ENCODE measurements at regions not wholly inside any gene's neighbourhood (a gene's known extent, or its start where the extent isn't known, plus 50 kb on each side); places are given as distances from the start of the nearest gene placed in this dataset.
A peak's percentile ranks its signal among the peaks of the same experiment; 100 is the strongest.

DNA sequence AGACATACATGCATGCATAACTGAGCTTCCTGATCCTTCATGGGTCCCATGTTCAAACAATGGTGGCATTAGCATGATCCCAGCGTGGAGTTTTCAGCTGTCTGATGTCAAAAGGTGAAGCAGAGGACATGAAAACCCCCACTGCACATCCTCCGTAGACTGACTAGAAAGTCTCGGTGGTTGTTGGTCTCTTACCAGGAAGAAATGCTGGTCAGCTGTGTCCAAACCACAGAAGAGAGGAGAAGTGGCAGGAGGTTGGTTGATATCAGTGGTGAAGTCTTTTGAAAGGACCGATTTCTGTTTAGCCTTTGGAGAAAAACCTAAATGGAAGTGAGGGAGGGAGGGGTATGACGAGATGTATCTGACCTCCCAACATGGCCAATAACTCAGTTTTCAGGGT is 201.9 kb downstream of the SPATA18 start:
- H3K9me3 Mint-ChIP-seq = peaks cover 29% of the 10 kb centered on the region
- WGBS, 2 experiments (ENCODE audit: insufficient coverage in 1 of 2, insufficient read length in 1 of 2) = 75 to 94% methylated on average over 3 to 5 of the region's 5 CpGs
- peaks cover 18% of the 10 kb centered on the region for H3K4me1 Mint-ChIP-seq

DNA sequence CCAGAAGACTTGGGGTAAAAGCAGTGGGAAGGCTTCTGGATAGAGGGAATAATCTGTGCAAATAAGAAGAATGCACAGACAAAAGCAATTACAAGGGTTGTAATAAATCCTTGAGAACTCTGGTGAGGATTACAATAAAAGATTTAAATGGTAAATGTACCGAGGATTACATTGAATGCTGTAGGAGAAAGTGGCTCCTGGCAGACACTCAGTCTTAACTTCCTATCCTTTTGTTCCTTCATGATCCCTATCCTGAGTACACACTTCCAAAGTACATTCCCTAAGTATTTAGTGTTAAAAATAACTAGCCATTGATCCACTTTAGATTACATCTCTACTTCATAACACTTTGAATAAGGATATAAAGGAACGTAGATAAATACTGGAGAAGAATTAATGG is 205.4 kb downstream of the SPATA18 start:
- H3K36me3 ChIP-seq (ENCODE audit: control insufficient read depth, insufficient read depth, low read length) = no peaks in the 10 kb centered on the region
- H3K27me3 ChIP-seq (ENCODE audit: control insufficient read depth, insufficient read depth, low read length, poor library complexity, severe bottlenecking) = no peaks in the 10 kb centered on the region
- H3K9ac ChIP-seq (ENCODE audit: extremely low read depth, low read length, poor library complexity, severe bottlenecking) = no peak overlapping the region
- DNase-seq = no peak
- H3K27ac Mint-ChIP-seq = no peak overlapping the region
- no peak overlapping the region for H3K27ac ChIP-seq (ENCODE audit: low read depth, low read length)
- peaks cover 27% of the 10 kb centered on the region for H3K4me1 Mint-ChIP-seq
- no peak for TF ChIP-seq CTCF (conservative IDR thresholded peaks at IDR 0.05)
- H3K4me3 ChIP-seq (ENCODE audit: low read length) = no peak overlapping the region
- peaks cover 9% of the 10 kb centered on the region for H3K4me1 ChIP-seq (ENCODE audit: control insufficient read depth, insufficient read depth, low read length)
- 97% methylated on average over 2 of the region's 2 CpGs; no CpG with 5 or more reads in 1 of the 2 experiments for WGBS, 2 experiments (ENCODE audit: insufficient coverage in 1 of 2, insufficient read length in 1 of 2)
- peaks cover 22% of the 10 kb centered on the region for H3K9me3 Mint-ChIP-seq
- H3K36me3 Mint-ChIP-seq (ENCODE audit: low read depth) = peaks cover 8% of the 10 kb centered on the region
- no peaks in the 10 kb centered on the region for H3K27me3 Mint-ChIP-seq (ENCODE audit: insufficient read depth)
- H3K4me3 Mint-ChIP-seq = no peak overlapping the region
- peaks cover 23% of the 10 kb centered on the region for H3K9me3 ChIP-seq (ENCODE audit: control insufficient read depth, low read length)

More for the DNA sequence above, 201.9 kb downstream of the SPATA18 start:
- TF ChIP-seq CTCF (conservative IDR thresholded peaks at IDR 0.05) = no peak
- Histone ChIP-seq H3K4me3 (ENCODE audit: low read length) (peak overlapping the region; percentile 56), H3K9ac (ENCODE audit: extremely low read depth, low read length, poor library complexity, severe bottlenecking) (no peak overlapping the region), H3K27ac (ENCODE audit: low read depth, low read length) (no peak overlapping the region), H3K9me3 (ENCODE audit: control insufficient read depth, low read length) (peaks cover 30% of the 10 kb centered on the region), H3K27me3 (ENCODE audit: control insufficient read depth, insufficient read depth, low read length, poor library complexity, severe bottlenecking) (no peaks in the 10 kb centered on the region), H3K4me1 (ENCODE audit: control insufficient read depth, insufficient read depth, low read length) (peaks cover 5% of the 10 kb centered on the region), H3K36me3 (ENCODE audit: control insufficient read depth, insufficient read depth, low read length) (no peaks in the 10 kb centered on the region)
- no peak overlapping the region for H3K27ac Mint-ChIP-seq
- no peak for DNase-seq
- peaks cover 8% of the 10 kb centered on the region for H3K36me3 Mint-ChIP-seq (ENCODE audit: low read depth)
- H3K27me3 Mint-ChIP-seq (ENCODE audit: insufficient read depth) = no peaks in the 10 kb centered on the region
- no peak overlapping the region for H3K4me3 Mint-ChIP-seq

DNA sequence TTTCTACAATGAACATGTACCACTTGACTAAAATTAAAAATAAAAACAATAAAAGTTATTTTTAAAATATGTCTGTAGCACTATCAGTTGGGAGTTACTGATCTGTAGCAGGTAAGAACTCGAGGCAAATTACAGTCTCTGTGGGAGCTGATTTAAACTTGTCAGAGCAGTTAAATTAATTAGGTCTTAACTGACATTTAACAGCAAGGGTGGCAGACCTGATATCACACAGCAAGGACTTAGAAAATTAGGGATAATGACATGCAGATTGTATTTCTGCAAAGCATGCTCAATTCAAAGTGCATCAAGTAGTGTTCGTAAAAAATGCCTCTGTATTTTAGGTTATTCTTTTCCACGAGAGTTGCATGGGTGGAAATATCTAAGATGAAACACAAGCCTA is 208.9 kb downstream of the SPATA18 start:
- Histone ChIP-seq H3K27ac (ENCODE audit: low read depth, low read length) (no peak overlapping the region), H3K27me3 (ENCODE audit: control insufficient read depth, insufficient read depth, low read length, poor library complexity, severe bottlenecking) (no peaks in the 10 kb centered on the region), H3K36me3 (ENCODE audit: control insufficient read depth, insufficient read depth, low read length) (no peaks in the 10 kb centered on the region), H3K9ac (ENCODE audit: extremely low read depth, low read length, poor library complexity, severe bottlenecking) (no peak overlapping the region), H3K4me1 (ENCODE audit: control insufficient read depth, insufficient read depth, low read length) (peaks cover 9% of the 10 kb centered on the region), H3K4me3 (ENCODE audit: low read length) (peak overlapping the region; percentile 30), H3K9me3 (ENCODE audit: control insufficient read depth, low read length) (no peaks in the 10 kb centered on the region)
- WGBS, 2 experiments (ENCODE audit: insufficient coverage in 1 of 2, insufficient read length in 1 of 2) = 46 to 57% methylated on average over 2 to 3 of the region's 3 CpGs
- H3K9me3 Mint-ChIP-seq = no peaks in the 10 kb centered on the region
- peaks cover 27% of the 10 kb centered on the region for H3K4me1 Mint-ChIP-seq
- no peak overlapping the region for H3K4me3 Mint-ChIP-seq
- peak overlapping the region; percentile 55 for H3K27ac Mint-ChIP-seq
- TF ChIP-seq CTCF (conservative IDR thresholded peaks at IDR 0.05) = no peak
- no peaks in the 10 kb centered on the region for H3K36me3 Mint-ChIP-seq (ENCODE audit: low read depth)
- no peaks in the 10 kb centered on the region for H3K27me3 Mint-ChIP-seq (ENCODE audit: insufficient read depth)
- no peak for DNase-seq
